K562 (cell line): ENCODE measurements at regions not wholly inside any gene's neighbourhood (a gene's known extent, or its start where the extent isn't known, plus 50 kb on each side); places are given as distances from the start of the nearest gene placed in this dataset.

ENCODE experiments used
- ATAC-seq: fragments of 200-7000 bp; cut with Tn5 transposase; 3 replicates; pipeline ENCODE4 v1.9.1; 2020; ENCODE audit warnings: moderate library complexity
- BruUV-seq: library from RNA; stranded (reverse); fragments of 400-500 nt; replicated peaks from 2 replicates; lab custom pipeline; 2021; lab: Mats Ljungman, UMichigan
- CTCF ChIA-PET: fragments of 300-600 bp; formaldehyde crosslinking; extraction: SDS; loops from one replicate; lab custom pipeline; 2021; ENCODE audit warnings: low intra/inter-chr PET ratio; lab: Yijun Ruan, JAX
- POLR2A ChIA-PET: fragments of 300-600, 350-650 bp; sonication (Branson Sonifier 250); formaldehyde crosslinking; extraction: SDS; loops from one replicate; lab custom pipeline; 2021; ENCODE audit warnings: antibody characterized with exemption, inconsistent platforms; lab: Yijun Ruan, JAX
- DNase-seq, 4 experiments: peaks; one replicate each; pipeline versions ENCODE4 v3.0.0 to v3.0.0-alpha.2; 2011 to 2018; ENCODE audit warnings: low spot score in 3 of 4, mixed read lengths in 3 of 4; ENCODE audit errors: extremely low read depth in 1 of 4
- FAIRE-seq: peaks from 2 replicates; lab custom pipeline; 2011; peaks lifted over from hg19 to GRCh38; lab: Jason Lieb, UNC
- H2AFZ ChIP-seq: 2 replicates; pipeline ENCODE4 v1.6.0; 2011; ENCODE audit warnings: low read depth, low read length, control low read depth, inconsistent platforms
- H3K27ac ChIP-seq: fragments of 200-600 bp; 3 replicates; pipeline ENCODE4 v1.8.0; 2011; ENCODE audit warnings: low read depth, mild to moderate bottlenecking, control low read depth, inconsistent platforms, low read length, moderate library complexity, mixed read lengths; ENCODE audit errors: extremely low read depth
- H3K27me3 ChIP-seq, 2 experiments: fragments of 300-600 bp in 1 of 2; 2 replicates in 1 of 2; 3 replicates in 1 of 2; pipeline versions ENCODE4 v1.6.0 to v1.8.0; 2011; ENCODE audit warnings: inconsistent platforms in 2 of 2, low read length in 2 of 2, mild to moderate bottlenecking in 1 of 2, mixed read lengths in 1 of 2, moderate library complexity in 1 of 2; ENCODE audit not compliant: control insufficient read depth in 2 of 2, insufficient read depth in 2 of 2
- H3K36me3 ChIP-seq: fragments of 300-600 bp; 3 replicates; pipeline ENCODE4 v1.8.0; 2011; ENCODE audit warnings: mild to moderate bottlenecking, low read length, inconsistent platforms; ENCODE audit not compliant: control insufficient read depth, insufficient read depth
- H3K4me1 ChIP-seq, 2 experiments: fragments of 200-600 bp in 1 of 2; replicated peaks in 1 of 2; 2 replicates in 1 of 2; 3 replicates in 1 of 2; pipeline versions ENCODE4 v1.5.1 to v1.8.0; 2011; ENCODE audit warnings: inconsistent platforms in 2 of 2, low read length in 2 of 2, mild to moderate bottlenecking in 1 of 2, mixed read lengths in 1 of 2, moderate library complexity in 1 of 2; ENCODE audit not compliant: control insufficient read depth in 2 of 2, insufficient read depth in 2 of 2
- H3K4me2 ChIP-seq: 2 replicates; pipeline ENCODE4 v1.6.1; 2011; ENCODE audit warnings: low read length, control low read depth, inconsistent platforms, mixed read lengths; ENCODE audit not compliant: insufficient read depth
- H3K4me3 ChIP-seq: fragments of 200-600 bp; sonication (generic), shearing (Covaris generic); 2 replicates; pipeline ENCODE4 v1.5.1; 2016; ENCODE audit warnings: control low read depth, inconsistent platforms
- H3K79me2 ChIP-seq: fragments of 200-600 bp; 3 replicates; pipeline ENCODE4 v1.8.0; 2011; ENCODE audit warnings: low read length, inconsistent platforms; ENCODE audit not compliant: control insufficient read depth, insufficient read depth
- H3K9ac ChIP-seq, 2 experiments: 2 replicates each; pipeline versions ENCODE4 v1.6.0 to v1.6.1; 2011; ENCODE audit warnings: low read depth in 2 of 2, low read length in 2 of 2, control low read depth in 1 of 2, inconsistent platforms in 1 of 2, mild to moderate bottlenecking in 1 of 2, mixed read lengths in 1 of 2; ENCODE audit not compliant: insufficient read depth in 1 of 2
- H3K9me1 ChIP-seq: one replicate; pipeline ENCODE4 v1.6.0; 2011; ENCODE audit warnings: inconsistent platforms, mild to moderate bottlenecking, low read length, moderate library complexity; ENCODE audit not compliant: control insufficient read depth, insufficient read depth
- H3K9me3 ChIP-seq: replicated peaks from 2 replicates; pipeline ENCODE4 v1.5.1; 2011; ENCODE audit warnings: low read depth, low read length, inconsistent platforms; ENCODE audit not compliant: control insufficient read depth, insufficient read depth
- H4K20me1 ChIP-seq: replicated peaks from 2 replicates; pipeline ENCODE4 v1.6.1; 2011; ENCODE audit warnings: low read length, inconsistent platforms, mixed read lengths; ENCODE audit not compliant: control insufficient read depth, insufficient read depth
- ARID2 ChIP-seq: fragments of 450-650 bp; IDR thresholded peaks from 2 replicates; pipeline ENCODE4 v1.6.1; 2017; ENCODE audit warnings: antibody characterized with exemption, mild to moderate bottlenecking
- GABPB1 ChIP-seq: sonication (generic); formaldehyde crosslinking; IDR thresholded peaks from 2 replicates; pipeline ENCODE4 v1.8.0; 2022; ENCODE audit warnings: mild to moderate bottlenecking, missing genetic modification reagents
- MXD1 ChIP-seq: fragments of 250-450 bp; sonication (Bioruptor Pico); IDR thresholded peaks from 2 replicates; pipeline ENCODE4 v1.8.0; 2021; ENCODE audit warnings: borderline replicate concordance, mild to moderate bottlenecking, moderate library complexity; ENCODE audit not compliant: poor library complexity, severe bottlenecking
- SMARCA4 ChIP-seq: fragments of 450-650 bp; IDR thresholded peaks from 2 replicates; pipeline ENCODE4 v1.6.1; 2016
- SRSF9 ChIP-seq: fragments of 200-400 bp; formaldehyde crosslinking; IDR thresholded peaks from 2 replicates; pipeline ENCODE4 v1.6.1; 2017; ENCODE audit warnings: low read depth, low read length, borderline replicate concordance
- STAT5B ChIP-seq: fragments of 250-450 bp; sonication (Bioruptor Pico); IDR thresholded peaks from 2 replicates; pipeline ENCODE4 v1.8.0; 2021; ENCODE audit warnings: mild to moderate bottlenecking, inconsistent platforms
- TFAM ChIP-seq: fragments of 250-450 bp; sonication (Bioruptor Pico); conservative IDR thresholded peaks from 2 replicates; pipeline ENCODE4 v1.5.0; 2021; ENCODE audit warnings: mild to moderate bottlenecking, moderate library complexity
- ZNF280B ChIP-seq: fragments of 250-450 bp; sonication (Bioruptor Pico); IDR thresholded peaks from 2 replicates; pipeline ENCODE4 v1.5.1; 2021; ENCODE audit warnings: mild to moderate bottlenecking
- WGBS: fragments of 100-300 bp; shearing (Covaris generic); methylation state at CpG from one replicate; pipeline ENCODE4 v1.1.6; 2016; ENCODE audit warnings: low coverage, mixed read lengths; ENCODE audit not compliant: insufficient coverage; ENCODE audit errors: missing lambda C conversion rate; 5-methylcytosine and 5-hydroxymethylcytosine counted together
- in situ Hi-C: fragments of 300-500 bp; cut with MboI; formaldehyde crosslinking; loops from 4 replicates; pipeline ENCODE4 v1.15.0; 2018; ENCODE audit warnings: inconsistent platforms, mixed read lengths
- intact Hi-C: fragments of 100-400 bp; cut with micrococcal nuclease; formaldehyde crosslinking; loops from 2 replicates; pipeline ENCODE4 v1.14.2; 2022

GRCh38 chr13:59145381-59145780, 1018.3 kb downstream of the DIAPH3 start:
- Histone ChIP-seq H3K4me3 (no peak overlapping the region), H3K9me3 (no peaks in the 10 kb centered on the region), H3K79me2 (no peaks in the 10 kb centered on the region), H3K36me3 (no peaks in the 10 kb centered on the region), H3K27ac (no peak overlapping the region), H3K9ac (no peak overlapping the region), H3K27me3 (no peaks in the 10 kb centered on the region), H3K9me1 (no peaks in the 10 kb centered on the region), H3K4me2 (no peak overlapping the region), H2AFZ (no peak overlapping the region), H4K20me1 (no peaks in the 10 kb centered on the region), H3K4me1 (no peaks in the 10 kb centered on the region)
- in situ Hi-C loops (no loop called here), intact Hi-C loops (no loop called here)
- no peak for TF ChIP-seq SMARCA4
- TF ChIP-seq ZNF280B (CRISPR knock-in tag): no peak
- TF ChIP-seq SRSF9: no peak
- TF ChIP-seq STAT5B: no peak
- no peak for TF ChIP-seq MXD1 (CRISPR knock-in tag)
- no peak for TF ChIP-seq GABPB1 (CRISPR knock-in tag)
- TF ChIP-seq ARID2: no peak
- TF ChIP-seq TFAM (CRISPR knock-in tag): no peak
- DNase-seq: no peak
- 0% methylated on average over 4 of the region's 4 CpGs for WGBS
- CTCF ChIA-PET: no interaction called here
- ATAC-seq: no peak
- FAIRE-seq: no peak
- POLR2A ChIA-PET: no interaction called here
- no TSS peak for BruUV-seq
